NCI-H1930 (cell line): ENCODE measurements at regions not wholly inside any gene's neighbourhood (a gene's known extent, or its start where the extent isn't known, plus 50 kb on each side); places are given as distances from the start of the nearest gene placed in this dataset.

ENCODE experiments used
- DNase-seq, 2 experiments: peaks; one replicate each; lab custom pipeline; 2025; lab: John Stamatoyannopoulos, UW

GRCh38 chr20:24059174-24059573 is 70.6 kb upstream of the GGTLC1 start:
- no peak for DNase-seq

- DNase-seq, result no peak
Observed at GRCh38 chr20:24056491-24056890, 67.9 kb upstream of the GGTLC1 start.

- no peak for DNase-seq
Observed at GRCh38 chr20:24052599-24053275, 64.2 kb upstream of the GGTLC1 start.

- DNase-seq, result no peak
Observed at GRCh38 chr20:24051160-24051559, 62.6 kb upstream of the GGTLC1 start.

GRCh38 chr20:24050119-24050518 is 61.5 kb upstream of the GGTLC1 start:
- DNase-seq, result no peak

GRCh38 chr20:24049081-24049480 is 60.5 kb upstream of the GGTLC1 start:
- no peak for DNase-seq

GRCh38 chr20:24048024-24048611 is 59.5 kb upstream of the GGTLC1 start:
- DNase-seq, result no peak

- no peak for DNase-seq
Observed at GRCh38 chr20:24046888-24047287, 58.3 kb upstream of the GGTLC1 start.

GRCh38 chr20:24045621-24046318 is 57.2 kb upstream of the GGTLC1 start:
- DNase-seq, result no peak

- DNase-seq, result no peak
Observed at GRCh38 chr20:24043294-24043693, 54.7 kb upstream of the GGTLC1 start.

- no peak for DNase-seq
Observed at GRCh38 chr20:24042646-24043045, 54.1 kb upstream of the GGTLC1 start.

- no peak for DNase-seq
Observed at GRCh38 chr20:24040896-24041459, 52.4 kb upstream of the GGTLC1 start.

GRCh38 chr20:24039196-24039595 is 50.6 kb upstream of the GGTLC1 start:
- DNase-seq, result no peak
